Neural crest cell (in vitro differentiated cells): ENCODE measurements at regions not wholly inside any gene's neighbourhood (a gene's known extent, or its start where the extent isn't known, plus 50 kb on each side); places are given as distances from the start of the nearest gene placed in this dataset.

Source experiments
- DNase-seq: peaks from one replicate; pipeline ENCODE4 v3.0.0; 2021; ENCODE audit warnings: low read depth, mixed read lengths, low spot score
- H3K27ac Mint-ChIP-seq: one replicate; pipeline ENCODE4 v1.8.0; 2021; ENCODE audit warnings: mild to moderate bottlenecking, mixed read lengths; ENCODE audit not compliant: unreplicated experiment
- H3K27me3 Mint-ChIP-seq: 2 replicates; pipeline ENCODE4 v1.8.0; 2021; ENCODE audit warnings: low read depth, mild to moderate bottlenecking, mixed read lengths
- H3K36me3 Mint-ChIP-seq: 2 replicates; pipeline ENCODE4 v1.8.0; 2021; ENCODE audit warnings: low read depth, mild to moderate bottlenecking, mixed read lengths
- H3K4me1 Mint-ChIP-seq: 2 replicates; pipeline ENCODE4 v1.8.0; 2021; ENCODE audit warnings: mixed read lengths
- H3K4me3 Mint-ChIP-seq: one replicate; pipeline ENCODE4 v1.8.0; 2021; ENCODE audit warnings: mild to moderate bottlenecking, mixed read lengths
- H3K9me3 Mint-ChIP-seq: 2 replicates; pipeline ENCODE4 v1.8.0; 2021; ENCODE audit warnings: mixed read lengths
- CTCF ChIP-seq: fragments of 200-600 bp; sonication (generic); conservative IDR thresholded peaks from 2 replicates; pipeline ENCODE4 v1.5.0; 2021; ENCODE audit warnings: antibody characterized with exemption, mild to moderate bottlenecking

GRCh38 chr9:21689854-21690253 is 112.6 kb upstream of the MTAP start:
- no peak overlapping the region for H3K27ac Mint-ChIP-seq
- no peak for TF ChIP-seq CTCF
- H3K4me1 Mint-ChIP-seq, result no peaks in the 10 kb centered on the region

GRCh38 chr9:21690561-21690960 is 111.9 kb upstream of the MTAP start:
- no peaks in the 10 kb centered on the region for H3K27me3 Mint-ChIP-seq
- no peak overlapping the region for H3K27ac Mint-ChIP-seq
- DNase-seq, result no peak
- peaks cover 3% of the 10 kb centered on the region for H3K36me3 Mint-ChIP-seq
- H3K4me1 Mint-ChIP-seq, result no peaks in the 10 kb centered on the region
- H3K9me3 Mint-ChIP-seq, result no peaks in the 10 kb centered on the region
- H3K4me3 Mint-ChIP-seq, result no peak overlapping the region
- no peak for TF ChIP-seq CTCF

More at GRCh38 chr9:21689854-21690253, 112.6 kb upstream of the MTAP start:
- H3K4me3 Mint-ChIP-seq, result no peak overlapping the region
- DNase-seq, result no peak
- no peaks in the 10 kb centered on the region for H3K9me3 Mint-ChIP-seq
- no peaks in the 10 kb centered on the region for H3K36me3 Mint-ChIP-seq
- no peaks in the 10 kb centered on the region for H3K27me3 Mint-ChIP-seq

GRCh38 chr9:21692390-21692789 is 110.0 kb upstream of the MTAP start:
- Mint-ChIP-seq H3K27me3 (no peaks in the 10 kb centered on the region), H3K4me1 (no peaks in the 10 kb centered on the region), H3K9me3 (no peaks in the 10 kb centered on the region), H3K4me3 (no peak overlapping the region), H3K36me3 (peaks cover 3% of the 10 kb centered on the region), H3K27ac (no peak overlapping the region)
- DNase-seq, result no peak
- no peak for TF ChIP-seq CTCF

- H3K36me3 Mint-ChIP-seq, result peaks cover 3% of the 10 kb centered on the region
- no peak overlapping the region for H3K4me3 Mint-ChIP-seq
- H3K27me3 Mint-ChIP-seq, result no peaks in the 10 kb centered on the region
- no peak overlapping the region for H3K27ac Mint-ChIP-seq
- H3K4me1 Mint-ChIP-seq, result no peaks in the 10 kb centered on the region
- TF ChIP-seq CTCF, result no peak
- DNase-seq, result no peak
- no peaks in the 10 kb centered on the region for H3K9me3 Mint-ChIP-seq
These were observed 108.0 kb upstream of the MTAP start for GRCh38 chr9:21694424-21694823.

GRCh38 chr9:21695443-21695842 is 107.0 kb upstream of the MTAP start:
- Mint-ChIP-seq H3K27me3 (no peaks in the 10 kb centered on the region), H3K4me1 (no peaks in the 10 kb centered on the region), H3K9me3 (no peaks in the 10 kb centered on the region), H3K27ac (no peak overlapping the region), H3K36me3 (peaks cover 3% of the 10 kb centered on the region), H3K4me3 (no peak overlapping the region)
- no peak for TF ChIP-seq CTCF
- DNase-seq, result no peak

- H3K4me1 Mint-ChIP-seq, result no peaks in the 10 kb centered on the region
- H3K9me3 Mint-ChIP-seq, result no peaks in the 10 kb centered on the region
- no peak overlapping the region for H3K4me3 Mint-ChIP-seq
- H3K27ac Mint-ChIP-seq, result peak overlapping the region; percentile 19
- no peaks in the 10 kb centered on the region for H3K27me3 Mint-ChIP-seq
- no peak for TF ChIP-seq CTCF
- H3K36me3 Mint-ChIP-seq, result peaks cover 3% of the 10 kb centered on the region
- no peak for DNase-seq
These were observed 106.5 kb upstream of the MTAP start for GRCh38 chr9:21695874-21696341.
